ENCODE measurements at regions not wholly inside any gene's neighbourhood (a gene's known extent, or its start where the extent isn't known, plus 50 kb on each side); places are given as distances from the start of the nearest gene placed in this dataset.

GRCh38 chr21:15528346-15528745, 201.4 kb upstream of the USP25 start:
- Histone ChIP-seq H3K27me3 (ENCODE audit: insufficient read depth, poor library complexity, severe bottlenecking) (no peaks in the 10 kb centered on the region), H3K27ac (replicated peaks) (no peak overlapping the region), H3K4me3 (replicated peaks; ENCODE audit: insufficient read depth, low read length) (no peak overlapping the region)
- no peak for TF ChIP-seq SPI1 (IDR thresholded peaks at IDR 0.05; ENCODE audit: borderline replicate concordance, low read depth)
- no peak for TF ChIP-seq GABPA (IDR thresholded peaks at IDR 0.05; ENCODE audit: low read depth)
- no peak for TF ChIP-seq CTCF (IDR thresholded peaks at IDR 0.05; ENCODE audit: insufficient read depth, low read length)
- no peak for TF ChIP-seq REST (IDR thresholded peaks at IDR 0.05; ENCODE audit: insufficient replicate concordance, low read depth)
- no peak for TF ChIP-seq POLR2AphosphoS5 (IDR thresholded peaks at IDR 0.05; ENCODE audit: low read depth)
- DNase-seq (ENCODE audit: low read depth in 1 of 2, low spot score in 1 of 2): no peak

DNA sequence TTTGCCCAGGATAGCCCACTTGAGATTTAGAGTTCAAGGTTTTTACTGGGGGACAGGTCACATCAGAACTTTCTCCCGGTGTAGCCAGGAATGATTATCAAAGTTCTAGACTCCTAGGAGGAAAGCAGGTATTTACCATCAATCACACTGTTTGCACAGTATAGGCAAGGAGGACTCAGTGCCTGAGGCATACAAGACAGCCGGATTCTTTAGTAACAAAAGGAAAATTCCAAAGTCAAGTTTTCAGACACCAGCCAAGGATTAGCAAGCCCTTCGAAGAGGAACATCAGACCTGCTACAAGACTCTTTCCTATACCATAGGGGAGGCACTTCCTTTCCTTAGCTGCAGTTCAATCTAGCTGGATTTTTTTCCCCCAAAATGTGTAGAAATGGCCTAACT, 197.8 kb upstream of the USP25 start:
- H3K27me3 ChIP-seq (ENCODE audit: insufficient read depth, poor library complexity, severe bottlenecking): no peaks in the 10 kb centered on the region
- DNase-seq (ENCODE audit: low read depth in 1 of 2, low spot score in 1 of 2): no peak
- H3K27ac ChIP-seq (replicated peaks): no peak overlapping the region
- H3K4me3 ChIP-seq (replicated peaks; ENCODE audit: insufficient read depth, low read length): no peak overlapping the region
- TF ChIP-seq GABPA (IDR thresholded peaks at IDR 0.05; ENCODE audit: low read depth) (no peak), REST (IDR thresholded peaks at IDR 0.05; ENCODE audit: insufficient replicate concordance, low read depth) (no peak), SPI1 (IDR thresholded peaks at IDR 0.05; ENCODE audit: borderline replicate concordance, low read depth) (no peak), CTCF (IDR thresholded peaks at IDR 0.05; ENCODE audit: insufficient read depth, low read length) (no peak), POLR2AphosphoS5 (IDR thresholded peaks at IDR 0.05; ENCODE audit: low read depth) (no peak)

- TF ChIP-seq SPI1 (IDR thresholded peaks at IDR 0.05; ENCODE audit: borderline replicate concordance, low read depth) (no peak), REST (IDR thresholded peaks at IDR 0.05; ENCODE audit: insufficient replicate concordance, low read depth) (no peak), CTCF (IDR thresholded peaks at IDR 0.05; ENCODE audit: insufficient read depth, low read length) (no peak), POLR2AphosphoS5 (IDR thresholded peaks at IDR 0.05; ENCODE audit: low read depth) (no peak), GABPA (IDR thresholded peaks at IDR 0.05; ENCODE audit: low read depth) (no peak)
- no peak overlapping the region for H3K27ac ChIP-seq (replicated peaks)
These were observed 196.2 kb upstream of the USP25 start for GRCh38 chr21:15533618-15534017.

More at GRCh38 chr21:15533618-15534017, 196.2 kb upstream of the USP25 start:
- DNase-seq (ENCODE audit: low read depth in 1 of 2, low spot score in 1 of 2): no peak
- H3K27me3 ChIP-seq (ENCODE audit: insufficient read depth, poor library complexity, severe bottlenecking): no peaks in the 10 kb centered on the region
- H3K4me3 ChIP-seq (replicated peaks; ENCODE audit: insufficient read depth, low read length): no peak overlapping the region
